GM18498 (cell line): ENCODE measurements at regions not wholly inside any gene's neighbourhood (a gene's known extent, or its start where the extent isn't known, plus 50 kb on each side); places are given as distances from the start of the nearest gene placed in this dataset.

Experiments
- ATAC-seq: cut with Tn5 transposase; IDR thresholded peaks from one replicate; pipeline ENCODE4 v1.9.1; 2021; ENCODE audit warnings: mild to moderate bottlenecking, moderate library complexity; ENCODE audit not compliant: unreplicated experiment

GRCh38 chr6:45791211-45792168 is 224.2 kb downstream of the CLIC5 start:
- ATAC-seq, result no peak

GRCh38 chr6:45789238-45789637 is 226.4 kb downstream of the CLIC5 start:
- no peak for ATAC-seq

GRCh38 chr6:45787384-45787783 is 228.3 kb downstream of the CLIC5 start:
- no peak for ATAC-seq

- no peak for ATAC-seq
Observed at GRCh38 chr6:45786355-45786781, 229.3 kb downstream of the CLIC5 start.

- no peak for ATAC-seq
Observed at GRCh38 chr6:45784250-45784649, 231.4 kb downstream of the CLIC5 start.

GRCh38 chr6:45783716-45784115 is 231.9 kb downstream of the CLIC5 start:
- ATAC-seq, result no peak

- no peak for ATAC-seq
Observed at GRCh38 chr6:45781890-45782289, 233.8 kb downstream of the CLIC5 start.

- ATAC-seq, result no peak
Observed at GRCh38 chr6:45780523-45780922, 235.1 kb downstream of the CLIC5 start.

- no peak for ATAC-seq
Observed at GRCh38 chr6:45775026-45775697, 240.5 kb downstream of the CLIC5 start.

GRCh38 chr6:45773906-45774305 is 241.8 kb downstream of the CLIC5 start:
- ATAC-seq, result no peak

GRCh38 chr6:45772886-45773495 is 242.7 kb downstream of the CLIC5 start:
- ATAC-seq, result no peak

- no peak for ATAC-seq
Observed at GRCh38 chr6:45772051-45772450, 243.6 kb downstream of the CLIC5 start.

GRCh38 chr6:45763281-45763680 is 252.4 kb downstream of the CLIC5 start:
- ATAC-seq, result no peak

GRCh38 chr6:45759472-45759810 is 256.2 kb downstream of the CLIC5 start:
- no peak for ATAC-seq

GRCh38 chr6:45758787-45759471 is 256.7 kb downstream of the CLIC5 start:
- no peak for ATAC-seq

- ATAC-seq, result no peak
Observed at GRCh38 chr6:45757443-45758130, 258.1 kb downstream of the CLIC5 start.

GRCh38 chr6:45756606-45757005 is 259.1 kb downstream of the CLIC5 start:
- ATAC-seq, result no peak

- ATAC-seq, result no peak
Observed at GRCh38 chr6:45754432-45754831, 261.2 kb downstream of the CLIC5 start.

- no peak for ATAC-seq
Observed at GRCh38 chr6:45746046-45746445, 269.6 kb downstream of the CLIC5 start.

GRCh38 chr6:45743028-45743615 is 272.5 kb downstream of the CLIC5 start:
- ATAC-seq, result no peak
